ENCODE measurements at regions not wholly inside any gene's neighbourhood (a gene's known extent, or its start where the extent isn't known, plus 50 kb on each side); places are given as distances from the start of the nearest gene placed in this dataset.
"Not testable (repeated sequence)": the region's sequence is repeated elsewhere in the genome, so short reads cannot be mapped to it uniquely, and the experiment has no call there.

DNA sequence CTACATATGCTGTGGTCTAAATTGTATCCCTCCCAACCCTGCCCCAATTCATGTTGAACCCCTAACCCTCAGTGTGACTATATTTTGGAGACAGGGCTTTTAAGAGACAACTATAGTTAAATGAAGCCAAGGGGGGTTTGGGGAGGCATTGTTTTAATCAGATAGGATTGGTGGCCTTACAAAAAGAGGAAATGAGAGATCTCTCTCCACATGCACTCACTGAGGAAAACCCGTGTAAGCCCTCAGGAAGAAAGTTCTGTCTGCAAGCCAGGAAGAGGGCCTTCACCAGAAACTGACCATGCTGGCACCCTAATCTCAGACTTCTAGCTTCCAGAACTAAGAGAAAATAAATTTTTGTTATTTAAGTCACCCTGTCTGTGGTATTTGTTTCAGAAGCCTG is 276.7 kb downstream of the KIF20B start:
- no peak for TF ChIP-seq EP300 (IDR thresholded peaks at IDR 0.05)
- TF ChIP-seq, protein P1, sequence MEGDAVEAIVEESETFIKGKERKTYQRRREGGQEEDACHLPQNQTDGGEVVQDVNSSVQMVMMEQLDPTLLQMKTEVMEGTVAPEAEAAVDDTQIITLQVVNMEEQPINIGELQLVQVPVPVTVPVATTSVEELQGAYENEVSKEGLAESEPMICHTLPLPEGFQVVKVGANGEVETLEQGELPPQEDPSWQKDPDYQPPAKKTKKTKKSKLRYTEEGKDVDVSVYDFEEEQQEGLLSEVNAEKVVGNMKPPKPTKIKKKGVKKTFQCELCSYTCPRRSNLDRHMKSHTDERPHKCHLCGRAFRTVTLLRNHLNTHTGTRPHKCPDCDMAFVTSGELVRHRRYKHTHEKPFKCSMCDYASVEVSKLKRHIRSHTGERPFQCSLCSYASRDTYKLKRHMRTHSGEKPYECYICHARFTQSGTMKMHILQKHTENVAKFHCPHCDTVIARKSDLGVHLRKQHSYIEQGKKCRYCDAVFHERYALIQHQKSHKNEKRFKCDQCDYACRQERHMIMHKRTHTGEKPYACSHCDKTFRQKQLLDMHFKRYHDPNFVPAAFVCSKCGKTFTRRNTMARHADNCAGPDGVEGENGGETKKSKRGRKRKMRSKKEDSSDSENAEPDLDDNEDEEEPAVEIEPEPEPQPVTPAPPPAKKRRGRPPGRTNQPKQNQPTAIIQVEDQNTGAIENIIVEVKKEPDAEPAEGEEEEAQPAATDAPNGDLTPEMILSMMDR (IDR thresholded peaks at IDR 0.05): no peak
- no peak for TF ChIP-seq POLR2AphosphoS5 (IDR thresholded peaks at IDR 0.05)
- no peak for TF ChIP-seq POLR2A (IDR thresholded peaks at IDR 0.05)

DNA sequence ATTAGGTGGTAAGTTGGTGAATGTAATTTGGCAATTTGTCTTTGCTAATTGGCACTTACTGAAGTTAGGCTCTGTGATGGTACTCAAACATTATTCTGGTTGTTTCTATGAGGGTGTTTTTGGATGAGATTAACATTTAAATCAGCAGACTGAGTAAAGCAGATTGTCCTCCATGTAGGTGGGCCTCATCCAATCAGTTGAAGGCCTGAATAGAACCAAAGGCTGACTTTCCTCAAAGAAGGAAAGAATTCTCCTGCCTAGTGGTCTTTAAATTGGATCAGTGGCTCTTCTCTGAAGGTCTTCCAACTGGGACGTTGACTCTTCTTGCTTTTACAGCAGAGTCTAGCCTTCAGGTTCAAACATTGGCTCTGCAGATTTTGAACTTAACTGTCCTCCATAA is 278.3 kb downstream of the KIF20B start:
- TF ChIP-seq POLR2A (IDR thresholded peaks at IDR 0.05) (no peak), POLR2AphosphoS5 (IDR thresholded peaks at IDR 0.05) (no peak), EP300 (IDR thresholded peaks at IDR 0.05) (no peak)
- TF ChIP-seq, protein P1 (IDR thresholded peaks at IDR 0.05): no peak
- intact Hi-C loops (cut with DNase I; ENCODE audit: low total_unique reads): no loop called here
- Histone ChIP-seq H3K4me3 (no peak overlapping the region), H3K9me3 (no peaks in the 10 kb centered on the region), H3K27ac (no peak overlapping the region), H3K36me3 (no peaks in the 10 kb centered on the region), H3K4me1 (peaks cover 0 to 8% (median 0%) of the 10 kb centered on the region in 4 donors), H3K27me3 (no peaks in the 10 kb centered on the region)
- 54 to 89% (median 79%) methylated on average over 1 of the region's 1 CpG for WGBS, 5 donors
- no peak for DNase-seq

More for the DNA sequence above, 276.7 kb downstream of the KIF20B start:
- no peaks in the 10 kb centered on the region for H3K27me3 ChIP-seq
- DNase-seq: no peak
- no peaks in the 10 kb centered on the region for H3K36me3 ChIP-seq
- H3K9me3 ChIP-seq: no peaks in the 10 kb centered on the region
- H3K4me1 ChIP-seq: peaks cover 0 to 8% (median 0%) of the 10 kb centered on the region in 4 donors
- intact Hi-C loops (cut with DNase I; ENCODE audit: low total_unique reads): no loop called here
- no peak overlapping the region for H3K4me3 ChIP-seq
- WGBS, 5 donors: 42 to 82% (median 63%) methylated on average over 1 of the region's 1 CpG
- H3K27ac ChIP-seq: no peak overlapping the region

GRCh38 chr10:89980166-89980565 is 278.8 kb downstream of the KIF20B start:
- no peaks in the 10 kb centered on the region for H3K9me3 ChIP-seq
- no peak for DNase-seq
- H3K27me3 ChIP-seq: no peaks in the 10 kb centered on the region
- TF ChIP-seq POLR2A (IDR thresholded peaks at IDR 0.05): no peak
- TF ChIP-seq EP300 (IDR thresholded peaks at IDR 0.05): no peak
- no peak for TF ChIP-seq POLR2AphosphoS5 (IDR thresholded peaks at IDR 0.05)
- TF ChIP-seq, protein P1 (IDR thresholded peaks at IDR 0.05): no peak
- H3K4me1 ChIP-seq: peaks cover 0 to 8% (median 0%) of the 10 kb centered on the region in 4 donors
- H3K4me3 ChIP-seq: no peak overlapping the region
- H3K27ac ChIP-seq: no peak overlapping the region
- no peaks in the 10 kb centered on the region for H3K36me3 ChIP-seq
- intact Hi-C loops (cut with DNase I; ENCODE audit: low total_unique reads): no loop called here
- WGBS, 5 donors: 75 to 90% (median 82%) methylated on average over 2 of the region's 2 CpGs

DNA sequence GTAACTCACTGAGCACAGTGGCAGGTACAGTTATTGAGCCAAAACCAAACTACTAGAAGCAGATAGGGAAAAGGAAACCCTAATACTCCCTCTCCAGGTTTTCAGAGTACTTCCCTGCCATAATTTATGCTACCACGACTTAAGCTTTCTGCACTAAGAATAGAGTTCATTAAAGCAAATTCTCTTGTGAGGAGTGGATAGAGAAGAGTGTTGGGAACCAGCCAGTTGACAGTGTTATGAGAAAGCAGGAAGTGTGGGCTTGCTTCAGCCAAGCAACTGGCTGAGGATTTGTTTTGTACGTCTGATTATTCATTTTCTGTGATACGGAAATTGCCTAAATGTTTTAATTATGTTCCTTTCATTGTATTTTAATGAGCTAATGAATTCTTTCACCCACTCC is 280.5 kb downstream of the KIF20B start:
- Histone ChIP-seq H3K36me3 (no peaks in the 10 kb centered on the region), H3K4me1 (peaks cover 0 to 4% (median 0%) of the 10 kb centered on the region in 4 donors), H3K4me3 (no peak overlapping the region), H3K27me3 (no peaks in the 10 kb centered on the region), H3K27ac (no peak overlapping the region), H3K9me3 (no peaks in the 10 kb centered on the region)
- intact Hi-C loops (cut with DNase I; ENCODE audit: low total_unique reads): no loop called here
- no peak for TF ChIP-seq POLR2A (IDR thresholded peaks at IDR 0.05)
- TF ChIP-seq POLR2AphosphoS5 (IDR thresholded peaks at IDR 0.05): no peak
- no peak for TF ChIP-seq EP300 (IDR thresholded peaks at IDR 0.05)
- WGBS, 5 donors: 28 to 55% (median 43%) methylated on average over 3 of the region's 3 CpGs
- peak in 1 of 2 donors; percentile 68 for DNase-seq

GRCh38 chr10:89985446-89985845 is 284.1 kb downstream of the KIF20B start:
- no peaks in the 10 kb centered on the region for H3K36me3 ChIP-seq
- TF ChIP-seq, protein P1 (IDR thresholded peaks at IDR 0.05): no peak
- TF ChIP-seq POLR2A (IDR thresholded peaks at IDR 0.05): no peak
- TF ChIP-seq EP300 (IDR thresholded peaks at IDR 0.05): no peak
- no peak for TF ChIP-seq POLR2AphosphoS5 (IDR thresholded peaks at IDR 0.05)
- peaks cover 0 to 4% (median 0%) of the 10 kb centered on the region in 4 donors for H3K4me1 ChIP-seq
- intact Hi-C loops (cut with DNase I; ENCODE audit: low total_unique reads): no loop called here
- H3K27ac ChIP-seq: no peak overlapping the region
- no peaks in the 10 kb centered on the region for H3K9me3 ChIP-seq
- H3K27me3 ChIP-seq: no peaks in the 10 kb centered on the region
- 78 to 85% (median 81%) methylated on average over 7 of the region's 7 CpGs for WGBS, 5 donors
- no peak overlapping the region for H3K4me3 ChIP-seq
- DNase-seq: no peak

DNA sequence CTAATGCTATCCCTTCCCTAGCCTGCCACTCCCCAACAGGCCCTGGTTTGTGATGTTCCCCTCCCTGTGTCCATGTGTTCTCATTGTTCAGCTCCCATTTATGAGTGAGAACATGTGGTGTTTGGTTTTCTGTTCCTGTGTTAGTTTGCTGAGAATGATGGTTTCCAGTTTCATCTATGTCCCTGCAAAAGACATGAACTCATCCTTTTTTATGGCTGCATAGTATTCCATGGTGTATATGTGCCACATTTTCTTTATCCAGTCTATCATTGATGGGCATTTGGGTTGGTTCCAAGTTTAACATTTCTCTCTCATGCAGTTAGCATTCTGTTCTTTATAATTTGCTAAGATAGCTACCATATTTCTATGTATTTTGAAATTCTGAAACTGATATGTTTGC is 287.0 kb downstream of the KIF20B start:
- DNase-seq; H3K36me3 ChIP-seq; H3K27ac ChIP-seq; H3K27me3 ChIP-seq; intact Hi-C loops (cut with DNase I; ENCODE audit: low total_unique reads); H3K9me3 ChIP-seq; H3K4me3 ChIP-seq; H3K4me1 ChIP-seq: not testable (repeated sequence)
